Large intestine (tissue), 3 donors: ENCODE measurements at regions not wholly inside any gene's neighbourhood (a gene's known extent, or its start where the extent isn't known, plus 50 kb on each side); places are given as distances from the start of the nearest gene placed in this dataset.
"Not testable (repeated sequence)": the region's sequence is repeated elsewhere in the genome, so short reads cannot be mapped to it uniquely, and the experiment has no call there.

Experiments used
- DNase-seq, 2 donors: peaks; one replicate each; pipeline versions ENCODE4 v3.0.0 to v3.0.0-alpha.2; 2013
- H3K27ac ChIP-seq: one replicate; pipeline ENCODE4 v1.5.1; 2013; ENCODE audit warnings: low read length
- H3K27me3 ChIP-seq: 2 replicates; pipeline ENCODE4 v1.6.1; 2013; ENCODE audit warnings: low read length; ENCODE audit not compliant: control insufficient read depth, insufficient read depth
- H3K36me3 ChIP-seq: 2 replicates; pipeline ENCODE4 v1.6.1; 2013; ENCODE audit warnings: low read length; ENCODE audit not compliant: control insufficient read depth, insufficient read depth
- H3K4me1 ChIP-seq: one replicate; pipeline ENCODE4 v1.6.1; 2013; ENCODE audit warnings: low read length; ENCODE audit not compliant: control insufficient read depth, insufficient read depth
- H3K4me3 ChIP-seq: one replicate; pipeline ENCODE4 v1.5.1; 2013; ENCODE audit warnings: low read length
- H3K9me3 ChIP-seq: one replicate; pipeline ENCODE4 v1.6.1; 2013; ENCODE audit warnings: mild to moderate bottlenecking, low read depth, low read length, moderate library complexity; ENCODE audit not compliant: control insufficient read depth
- WGBS: methylation state at CpG from one replicate; pipeline ENCODE4 v1.1.5; 2013; ENCODE audit warnings: low lambda C conversion rate; ENCODE audit not compliant: insufficient coverage; 5-methylcytosine and 5-hydroxymethylcytosine counted together

- H3K4me1 ChIP-seq, DNase-seq, H3K36me3 ChIP-seq, H3K27me3 ChIP-seq, H3K4me3 ChIP-seq, H3K9me3 ChIP-seq, H3K27ac ChIP-seq: not testable (repeated sequence)
- no CpG with 5 or more reads among the region's 17 CpGs for WGBS
Measured at GRCh38 chr2:94737145-94737544, 134.1 kb upstream of the TEKT4 start.

GRCh38 chr2:94737736-94738342 is 133.4 kb upstream of the TEKT4 start:
- WGBS: no CpG with 5 or more reads among the region's 25 CpGs

GRCh38 chr2:94753466-94753998 is 117.7 kb upstream of the TEKT4 start:
- H3K36me3 ChIP-seq: no peaks in the 10 kb centered on the region
- H3K4me3 ChIP-seq: no peak overlapping the region
- H3K4me1 ChIP-seq: no peaks in the 10 kb centered on the region
- no peaks in the 10 kb centered on the region for H3K9me3 ChIP-seq
- H3K27ac ChIP-seq: no peak overlapping the region
- 100% methylated on average over 1 of the region's 2 CpGs for WGBS
- H3K27me3 ChIP-seq: no peaks in the 10 kb centered on the region
- DNase-seq: no peak

More at GRCh38 chr2:94737736-94738342, 133.4 kb upstream of the TEKT4 start:
- not testable (repeated sequence) for H3K9me3 ChIP-seq, H3K4me1 ChIP-seq, H3K4me3 ChIP-seq, H3K27ac ChIP-seq, H3K27me3 ChIP-seq, DNase-seq, H3K36me3 ChIP-seq

GRCh38 chr2:94758546-94758945 is 112.7 kb upstream of the TEKT4 start:
- WGBS: 100% methylated on average over 2 of the region's 5 CpGs
- no peaks in the 10 kb centered on the region for H3K9me3 ChIP-seq
- no peak for DNase-seq
- H3K27me3 ChIP-seq: no peaks in the 10 kb centered on the region
- no peak overlapping the region for H3K27ac ChIP-seq
- no peaks in the 10 kb centered on the region for H3K4me1 ChIP-seq
- H3K4me3 ChIP-seq: no peak overlapping the region
- H3K36me3 ChIP-seq: no peaks in the 10 kb centered on the region

GRCh38 chr2:94759211-94759610 is 112.0 kb upstream of the TEKT4 start:
- Histone ChIP-seq H3K9me3 (no peaks in the 10 kb centered on the region), H3K27me3 (no peaks in the 10 kb centered on the region), H3K27ac (no peak overlapping the region), H3K4me3 (no peak overlapping the region), H3K4me1 (no peaks in the 10 kb centered on the region), H3K36me3 (no peaks in the 10 kb centered on the region)
- no peak for DNase-seq
- no CpG with 5 or more reads among the region's 7 CpGs for WGBS

GRCh38 chr2:94762600-94762999 is 108.6 kb upstream of the TEKT4 start:
- Histone ChIP-seq H3K4me3 (no peak overlapping the region), H3K9me3 (no peaks in the 10 kb centered on the region), H3K27ac (no peak overlapping the region), H3K4me1 (no peaks in the 10 kb centered on the region), H3K36me3 (no peaks in the 10 kb centered on the region), H3K27me3 (no peaks in the 10 kb centered on the region)
- no CpG with 5 or more reads among the region's 5 CpGs for WGBS
- DNase-seq: no peak

GRCh38 chr2:94763318-94763717 is 107.9 kb upstream of the TEKT4 start:
- H3K4me1 ChIP-seq: no peaks in the 10 kb centered on the region
- no peak overlapping the region for H3K4me3 ChIP-seq
- no peaks in the 10 kb centered on the region for H3K9me3 ChIP-seq
- DNase-seq: no peak
- no peaks in the 10 kb centered on the region for H3K36me3 ChIP-seq
- H3K27me3 ChIP-seq: no peaks in the 10 kb centered on the region
- H3K27ac ChIP-seq: no peak overlapping the region
- WGBS: no CpG with 5 or more reads among the region's 6 CpGs

- H3K36me3 ChIP-seq, H3K4me3 ChIP-seq, H3K27me3 ChIP-seq, H3K4me1 ChIP-seq, H3K9me3 ChIP-seq, H3K27ac ChIP-seq, DNase-seq: not testable (repeated sequence)
- no CpG with 5 or more reads among the region's 3 CpGs for WGBS
Measured at GRCh38 chr2:94764331-94764730, 106.9 kb upstream of the TEKT4 start.

- no peak for DNase-seq
- Histone ChIP-seq H3K4me3 (no peak overlapping the region), H3K9me3 (no peaks in the 10 kb centered on the region), H3K4me1 (no peaks in the 10 kb centered on the region), H3K27me3 (no peaks in the 10 kb centered on the region), H3K36me3 (no peaks in the 10 kb centered on the region), H3K27ac (no peak overlapping the region)
- no CpG with 5 or more reads among the region's 3 CpGs for WGBS
Measured at GRCh38 chr2:94767336-94767735, 103.9 kb upstream of the TEKT4 start.

GRCh38 chr2:94769733-94770132 is 101.5 kb upstream of the TEKT4 start:
- WGBS: 88% methylated on average over 3 of the region's 3 CpGs
- Histone ChIP-seq H3K4me1 (no peaks in the 10 kb centered on the region), H3K36me3 (no peaks in the 10 kb centered on the region), H3K4me3 (no peak overlapping the region), H3K9me3 (no peaks in the 10 kb centered on the region), H3K27me3 (no peaks in the 10 kb centered on the region), H3K27ac (no peak overlapping the region)
- no peak for DNase-seq

- Histone ChIP-seq H3K9me3 (no peaks in the 10 kb centered on the region), H3K4me3 (no peak overlapping the region), H3K27me3 (no peaks in the 10 kb centered on the region), H3K27ac (no peak overlapping the region), H3K36me3 (no peaks in the 10 kb centered on the region), H3K4me1 (no peaks in the 10 kb centered on the region)
- no peak for DNase-seq
Measured at GRCh38 chr2:94774851-94775250, 96.4 kb upstream of the TEKT4 start.
